OCI-LY7 (cell line): ENCODE measurements at regions not wholly inside any gene's neighbourhood (a gene's known extent, or its start where the extent isn't known, plus 50 kb on each side); places are given as distances from the start of the nearest gene placed in this dataset.

Experiments used
- BruUV-seq: library from RNA; stranded (reverse); fragments of 400-500 nt; replicated peaks from 2 replicates; lab custom pipeline; 2021; lab: Mats Ljungman, UMichigan
- CTCF ChIA-PET: fragments of 300-600 bp; sonication (Branson Sonifier 250); formaldehyde crosslinking; loops from one replicate; lab custom pipeline; 2022; ENCODE audit warnings: antibody characterized with exemption; ENCODE audit not compliant: unreplicated experiment; lab: Charles Lee
- POLR2A ChIA-PET: fragments of 300-600 bp; sonication (Branson Sonifier 250); formaldehyde crosslinking; loops from one replicate; lab custom pipeline; 2022; ENCODE audit warnings: antibody characterized with exemption; lab: Charles Lee
- DNase-seq: peaks from one replicate; pipeline ENCODE4 v3.0.0-alpha.2; 2015; ENCODE audit warnings: low spot score
- H2AFZ ChIP-seq: fragments of 200-600 bp; sonication (generic), shearing (Covaris generic); 2 replicates; pipeline ENCODE4 v1.6.1; 2014; ENCODE audit warnings: mild to moderate bottlenecking, antibody characterized with exemption, low read length, moderate library complexity
- H3K27ac ChIP-seq: fragments of 200-600 bp; sonication (generic); 2 replicates; pipeline ENCODE4 v1.5.1; 2014; ENCODE audit warnings: mixed run types, low read depth, mild to moderate bottlenecking, moderate library complexity, low read length, inconsistent platforms; ENCODE audit not compliant: poor library complexity, severe bottlenecking
- H3K36me3 ChIP-seq: fragments of 200-600 bp; sonication (generic); 2 replicates; pipeline ENCODE4 v1.6.1; 2014; ENCODE audit warnings: mild to moderate bottlenecking, antibody characterized with exemption, low read length, moderate library complexity, mixed read lengths; ENCODE audit not compliant: insufficient read depth
- H3K4me1 ChIP-seq: fragments of 200-600 bp; sonication (generic); 2 replicates; pipeline ENCODE4 v1.5.1; 2014; ENCODE audit warnings: mild to moderate bottlenecking, low read length; ENCODE audit not compliant: insufficient read depth, poor library complexity, severe bottlenecking
- H3K4me2 ChIP-seq: fragments of 200-600 bp; sonication (generic); 2 replicates; pipeline ENCODE4 v1.6.1; 2014; ENCODE audit warnings: mild to moderate bottlenecking, low read length
- H3K4me3 ChIP-seq: fragments of 200-600 bp; sonication (generic); 2 replicates; pipeline ENCODE4 v1.5.1; 2014; ENCODE audit warnings: mild to moderate bottlenecking, low read depth, low read length; ENCODE audit not compliant: poor library complexity, severe bottlenecking
- H3K79me2 ChIP-seq: fragments of 200-600 bp; sonication (generic); 2 replicates; pipeline ENCODE4 v1.6.1; 2016; ENCODE audit warnings: low read depth, mild to moderate bottlenecking, low read length, moderate library complexity, mixed read lengths; ENCODE audit not compliant: insufficient read depth
- H3K9me2 ChIP-seq: fragments of 200-600 bp; sonication (generic); 2 replicates; pipeline ENCODE4 v1.6.1; 2016; ENCODE audit warnings: mild to moderate bottlenecking, low read length, mixed read lengths; ENCODE audit not compliant: insufficient read depth
- H3K9me3 ChIP-seq: fragments of 200-600 bp; sonication (generic); 2 replicates; pipeline ENCODE4 v1.6.1; 2014; ENCODE audit warnings: mild to moderate bottlenecking, mixed run types, low read length, mixed read lengths
- H4K20me1 ChIP-seq: fragments of 200-600 bp; sonication (generic); 2 replicates; pipeline ENCODE4 v1.6.1; 2014; ENCODE audit warnings: mild to moderate bottlenecking, antibody characterized with exemption, low read length, moderate library complexity, mixed read lengths; ENCODE audit not compliant: insufficient read depth
- EZH2phosphoT487 ChIP-seq: fragments of 200-600 bp; sonication (generic); IDR thresholded peaks from 2 replicates; pipeline ENCODE4 v1.6.1; 2018; ENCODE audit warnings: low read depth, borderline replicate concordance, mild to moderate bottlenecking, mixed run types, antibody characterized with exemption, low read length, moderate library complexity, mixed read lengths
- intact Hi-C: fragments of 100-400 bp; cut with micrococcal nuclease; formaldehyde crosslinking; loops from one replicate; pipeline ENCODE4 v1.10.0; 2022; ENCODE audit not compliant: unreplicated experiment
- TF ChIP-seq, protein P1 (sequence below): fragments of 200-600 bp; sonication (generic); conservative IDR thresholded peaks from 2 replicates; pipeline ENCODE4 v1.5.1; 2014; ENCODE audit warnings: mild to moderate bottlenecking, antibody characterized with exemption, low read length, moderate library complexity, mixed read lengths

DNA sequence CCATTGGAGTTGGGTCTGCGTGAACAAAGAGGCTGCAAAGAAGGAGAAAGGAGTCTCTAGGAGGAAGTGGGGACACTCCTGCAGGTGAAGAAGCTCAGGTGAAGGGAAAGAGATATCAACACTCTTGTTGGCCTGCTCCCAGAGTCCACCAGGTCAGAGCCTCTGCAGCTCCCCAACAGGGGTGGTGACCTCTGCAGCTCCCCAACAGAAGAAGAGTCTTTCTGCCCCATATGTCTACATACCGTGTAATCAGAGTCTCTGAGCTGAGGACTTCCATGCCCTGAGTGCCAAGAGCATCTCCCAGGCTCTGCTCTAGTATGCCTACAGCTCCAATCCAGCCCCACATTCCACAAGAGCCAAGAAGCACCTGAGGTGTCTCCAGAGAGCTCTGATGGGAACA, 67.4 kb upstream of the TRPC7 start:
- Histone ChIP-seq H2AFZ (no peak overlapping the region), H3K36me3 (no peaks in the 10 kb centered on the region), H3K9me2 (no peaks in the 10 kb centered on the region), H3K79me2 (no peaks in the 10 kb centered on the region), H3K4me1 (no peaks in the 10 kb centered on the region), H3K4me3 (no peak overlapping the region), H3K4me2 (no peak overlapping the region), H4K20me1 (no peaks in the 10 kb centered on the region), H3K9me3 (no peaks in the 10 kb centered on the region), H3K27ac (no peak overlapping the region)
- BruUV-seq = no TSS peak
- no peak for DNase-seq
- ChIA-PET POLR2A (no interaction called here), CTCF (no interaction called here)
- TF ChIP-seq, protein P1, sequence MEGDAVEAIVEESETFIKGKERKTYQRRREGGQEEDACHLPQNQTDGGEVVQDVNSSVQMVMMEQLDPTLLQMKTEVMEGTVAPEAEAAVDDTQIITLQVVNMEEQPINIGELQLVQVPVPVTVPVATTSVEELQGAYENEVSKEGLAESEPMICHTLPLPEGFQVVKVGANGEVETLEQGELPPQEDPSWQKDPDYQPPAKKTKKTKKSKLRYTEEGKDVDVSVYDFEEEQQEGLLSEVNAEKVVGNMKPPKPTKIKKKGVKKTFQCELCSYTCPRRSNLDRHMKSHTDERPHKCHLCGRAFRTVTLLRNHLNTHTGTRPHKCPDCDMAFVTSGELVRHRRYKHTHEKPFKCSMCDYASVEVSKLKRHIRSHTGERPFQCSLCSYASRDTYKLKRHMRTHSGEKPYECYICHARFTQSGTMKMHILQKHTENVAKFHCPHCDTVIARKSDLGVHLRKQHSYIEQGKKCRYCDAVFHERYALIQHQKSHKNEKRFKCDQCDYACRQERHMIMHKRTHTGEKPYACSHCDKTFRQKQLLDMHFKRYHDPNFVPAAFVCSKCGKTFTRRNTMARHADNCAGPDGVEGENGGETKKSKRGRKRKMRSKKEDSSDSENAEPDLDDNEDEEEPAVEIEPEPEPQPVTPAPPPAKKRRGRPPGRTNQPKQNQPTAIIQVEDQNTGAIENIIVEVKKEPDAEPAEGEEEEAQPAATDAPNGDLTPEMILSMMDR = no peak
- no peak for TF ChIP-seq EZH2phosphoT487
- intact Hi-C loops = no loop called here

DNA sequence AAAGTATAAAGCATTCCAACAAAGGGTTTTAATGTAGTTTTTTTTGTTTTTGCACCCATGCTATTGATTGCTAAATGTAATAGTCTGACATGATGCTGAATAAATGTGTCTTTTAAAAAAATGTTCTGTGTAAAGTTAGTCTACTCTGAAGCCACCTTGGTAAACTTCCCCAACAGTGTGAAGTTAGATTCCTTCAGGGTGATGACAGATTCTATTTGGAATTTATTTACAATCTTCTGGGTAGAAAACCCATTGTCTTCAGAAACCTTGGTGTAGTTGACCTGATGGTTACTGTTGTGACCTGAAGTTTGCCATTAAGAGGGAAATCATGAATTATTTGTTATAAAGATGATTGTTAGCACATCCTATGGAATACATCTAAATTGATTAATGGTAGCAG, 64.7 kb upstream of the TRPC7 start:
- no peak overlapping the region for H3K4me2 ChIP-seq
- H3K27ac ChIP-seq = no peak overlapping the region
- H3K9me2 ChIP-seq = no peaks in the 10 kb centered on the region
- DNase-seq = no peak
- no peak overlapping the region for H2AFZ ChIP-seq
- H3K9me3 ChIP-seq = no peaks in the 10 kb centered on the region
- CTCF ChIA-PET = no interaction called here
- no peak overlapping the region for H3K4me3 ChIP-seq
- H3K4me1 ChIP-seq = no peaks in the 10 kb centered on the region
- POLR2A ChIA-PET = no interaction called here
- no peaks in the 10 kb centered on the region for H3K36me3 ChIP-seq
- no TSS peak for BruUV-seq
- TF ChIP-seq EZH2phosphoT487 = no peak
- TF ChIP-seq, protein P1 = no peak
- no peaks in the 10 kb centered on the region for H3K79me2 ChIP-seq
- intact Hi-C loops = no loop called here
- no peaks in the 10 kb centered on the region for H4K20me1 ChIP-seq

DNA sequence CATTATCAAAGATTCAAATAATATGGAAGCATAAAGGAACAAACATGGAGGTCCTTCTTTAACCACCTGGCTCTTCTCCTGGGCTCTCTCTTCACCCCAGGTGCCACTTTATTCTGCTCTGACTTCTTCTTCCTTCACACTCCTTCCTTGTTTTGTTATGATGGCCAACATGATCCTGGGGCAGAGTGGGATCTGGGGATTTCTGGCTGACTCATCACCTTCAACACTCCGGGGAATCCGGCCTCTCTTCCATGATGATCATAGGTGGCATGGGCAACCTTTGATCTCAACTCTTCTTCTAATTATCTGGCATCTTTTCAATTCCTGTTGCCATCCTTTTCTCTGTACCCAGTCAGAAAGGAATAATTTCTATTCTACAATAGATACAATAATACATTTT, 62.1 kb upstream of the TRPC7 start:
- Histone ChIP-seq H4K20me1 (no peaks in the 10 kb centered on the region), H3K4me3 (no peak overlapping the region), H3K36me3 (no peaks in the 10 kb centered on the region), H2AFZ (no peak overlapping the region), H3K79me2 (no peaks in the 10 kb centered on the region), H3K4me2 (no peak overlapping the region), H3K4me1 (no peaks in the 10 kb centered on the region), H3K27ac (no peak overlapping the region), H3K9me2 (no peaks in the 10 kb centered on the region), H3K9me3 (no peaks in the 10 kb centered on the region)
- intact Hi-C loops = no loop called here
- POLR2A ChIA-PET = interaction anchor here (0.6 kb wide), 1 partner anchor 225 kb away, joined by 3 read pairs; no protein-coding TSS in a partner anchor
- CTCF ChIA-PET = no interaction called here
- DNase-seq = no peak
- no TSS peak for BruUV-seq
- TF ChIP-seq, protein P1 = no peak
- no peak for TF ChIP-seq EZH2phosphoT487
